ENCODE measurements at regions not wholly inside any gene's neighbourhood (a gene's known extent, or its start where the extent isn't known, plus 50 kb on each side); places are given as distances from the start of the nearest gene placed in this dataset.

DNA sequence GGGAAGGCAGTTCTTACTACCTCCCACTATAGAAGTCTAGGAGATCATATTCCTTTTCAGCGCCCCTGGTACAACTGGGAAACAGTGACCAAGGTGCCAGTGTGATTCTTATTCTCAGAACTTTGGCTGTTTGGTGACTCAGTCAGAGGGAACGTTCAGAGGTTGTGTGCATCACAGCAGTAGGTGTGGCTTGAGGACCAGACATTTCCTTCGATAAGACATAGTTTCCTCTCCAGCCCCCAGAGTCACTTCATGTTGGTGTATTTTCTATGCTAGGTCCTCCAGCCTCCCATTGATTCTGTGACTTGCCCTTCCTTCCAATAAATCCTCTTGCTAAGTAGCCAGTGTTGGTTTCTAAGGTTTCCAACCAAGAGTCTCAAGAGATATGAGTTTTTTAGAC, 171.9 kb upstream of the MPPED2 start:
- Histone ChIP-seq H3K4me3 (no peak overlapping the region), H3K27ac (no peak overlapping the region), H3K4me1 (no peaks in the 10 kb centered on the region), H3K27me3 (no peaks in the 10 kb centered on the region), H3K36me3 (no peaks in the 10 kb centered on the region), H3K9me3 (peaks cover 0 to 12% (median 9%) of the 10 kb centered on the region in 4 donors)
- intact Hi-C loops (cut with DNase I; ENCODE audit: low total_unique reads), result no loop called here
- no peak for DNase-seq
- 55 to 81% (median 67%) methylated on average over 3 of the region's 3 CpGs for WGBS, 5 donors
- TF ChIP-seq EP300 (IDR thresholded peaks at IDR 0.05), result no peak
- TF ChIP-seq, protein P1, sequence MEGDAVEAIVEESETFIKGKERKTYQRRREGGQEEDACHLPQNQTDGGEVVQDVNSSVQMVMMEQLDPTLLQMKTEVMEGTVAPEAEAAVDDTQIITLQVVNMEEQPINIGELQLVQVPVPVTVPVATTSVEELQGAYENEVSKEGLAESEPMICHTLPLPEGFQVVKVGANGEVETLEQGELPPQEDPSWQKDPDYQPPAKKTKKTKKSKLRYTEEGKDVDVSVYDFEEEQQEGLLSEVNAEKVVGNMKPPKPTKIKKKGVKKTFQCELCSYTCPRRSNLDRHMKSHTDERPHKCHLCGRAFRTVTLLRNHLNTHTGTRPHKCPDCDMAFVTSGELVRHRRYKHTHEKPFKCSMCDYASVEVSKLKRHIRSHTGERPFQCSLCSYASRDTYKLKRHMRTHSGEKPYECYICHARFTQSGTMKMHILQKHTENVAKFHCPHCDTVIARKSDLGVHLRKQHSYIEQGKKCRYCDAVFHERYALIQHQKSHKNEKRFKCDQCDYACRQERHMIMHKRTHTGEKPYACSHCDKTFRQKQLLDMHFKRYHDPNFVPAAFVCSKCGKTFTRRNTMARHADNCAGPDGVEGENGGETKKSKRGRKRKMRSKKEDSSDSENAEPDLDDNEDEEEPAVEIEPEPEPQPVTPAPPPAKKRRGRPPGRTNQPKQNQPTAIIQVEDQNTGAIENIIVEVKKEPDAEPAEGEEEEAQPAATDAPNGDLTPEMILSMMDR (IDR thresholded peaks at IDR 0.05), result no peak
- TF ChIP-seq POLR2AphosphoS5 (IDR thresholded peaks at IDR 0.05), result no peak
- TF ChIP-seq POLR2A (IDR thresholded peaks at IDR 0.05), result no peak

DNA sequence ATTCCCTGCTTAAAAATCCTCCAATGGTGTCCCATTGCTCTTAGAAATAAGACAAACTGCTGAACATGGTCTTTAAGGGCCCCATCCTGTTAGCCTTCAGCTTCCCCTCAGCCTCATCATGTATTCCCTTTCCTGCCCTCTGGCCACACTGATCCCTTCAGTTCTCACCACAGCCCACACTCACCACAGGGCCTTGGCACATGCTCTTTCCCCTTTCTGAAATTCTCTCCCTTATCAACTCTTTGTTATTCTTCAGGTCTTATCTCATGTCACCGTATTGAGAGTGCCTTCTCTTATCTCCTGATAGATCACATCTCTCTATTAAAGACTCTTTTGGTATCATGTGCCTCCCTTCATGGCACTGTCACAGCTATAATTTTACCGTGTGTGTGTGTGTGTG, 167.8 kb upstream of the MPPED2 start:
- no peak overlapping the region for H3K27ac ChIP-seq

DNA sequence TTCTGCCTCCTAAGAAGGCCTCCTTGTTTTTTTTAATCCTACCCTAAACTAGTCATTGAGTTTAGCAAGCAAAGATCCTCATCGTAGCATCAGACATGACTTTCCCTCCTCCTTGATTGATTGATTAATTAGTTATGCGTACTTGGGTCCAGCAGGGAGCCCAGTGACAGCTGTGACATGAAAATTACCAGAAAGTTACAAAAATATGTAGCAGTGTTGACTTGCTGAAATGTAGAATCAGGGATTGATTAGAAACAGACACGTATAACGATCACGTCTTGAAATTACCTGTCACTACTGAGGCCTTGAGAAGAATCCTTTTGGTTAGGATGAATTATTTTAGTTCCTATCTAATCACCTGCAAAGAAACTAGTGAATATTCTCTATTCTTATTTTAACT, 167.4 kb upstream of the MPPED2 start:
- Histone ChIP-seq H3K4me3 (no peak overlapping the region), H3K4me1 (no peaks in the 10 kb centered on the region), H3K27me3 (no peaks in the 10 kb centered on the region), H3K27ac (no peak overlapping the region), H3K9me3 (no peaks in the 10 kb centered on the region), H3K36me3 (no peaks in the 10 kb centered on the region)
- 87 to 94% (median 89%) methylated on average over 5 of the region's 5 CpGs for WGBS, 5 donors
- TF ChIP-seq, protein P1 (IDR thresholded peaks at IDR 0.05), result no peak
- TF ChIP-seq EP300 (IDR thresholded peaks at IDR 0.05) (no peak), POLR2AphosphoS5 (IDR thresholded peaks at IDR 0.05) (no peak), POLR2A (IDR thresholded peaks at IDR 0.05) (no peak)
- intact Hi-C loops (cut with DNase I; ENCODE audit: low total_unique reads), result no loop called here
- no peak for DNase-seq

More for the DNA sequence above, 167.8 kb upstream of the MPPED2 start:
- Histone ChIP-seq H3K4me3 (no peak overlapping the region), H3K36me3 (no peaks in the 10 kb centered on the region), H3K4me1 (no peaks in the 10 kb centered on the region), H3K9me3 (no peaks in the 10 kb centered on the region), H3K27me3 (no peaks in the 10 kb centered on the region)
- TF ChIP-seq POLR2A (IDR thresholded peaks at IDR 0.05) (no peak), EP300 (IDR thresholded peaks at IDR 0.05) (no peak), POLR2AphosphoS5 (IDR thresholded peaks at IDR 0.05) (no peak)
- TF ChIP-seq, protein P1 (IDR thresholded peaks at IDR 0.05), result no peak
- intact Hi-C loops (cut with DNase I; ENCODE audit: low total_unique reads), result no loop called here
- 30 to 50% (median 37%) methylated on average over 2 of the region's 2 CpGs for WGBS, 5 donors
- no peak for DNase-seq

DNA sequence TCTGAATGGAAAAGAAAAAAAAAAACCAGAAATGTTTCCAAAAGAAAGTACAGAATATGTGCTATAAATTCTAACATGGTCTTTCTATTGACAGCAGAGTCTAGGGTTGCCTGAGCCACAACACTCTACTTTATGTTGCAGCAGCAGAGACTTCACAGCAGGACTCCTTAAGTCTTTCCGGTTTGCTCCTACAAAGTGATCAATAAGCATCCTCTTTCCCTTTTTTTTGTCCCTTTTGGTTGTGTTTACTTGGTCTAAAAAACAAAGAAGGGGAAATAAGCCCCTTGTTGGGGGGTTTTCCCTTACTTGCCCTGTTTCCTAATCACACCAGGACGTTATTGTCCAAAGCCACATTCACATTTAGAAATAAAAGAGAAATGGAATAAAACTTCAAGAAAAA, 163.1 kb upstream of the MPPED2 start:
- no peaks in the 10 kb centered on the region for H3K9me3 ChIP-seq
- WGBS, 5 donors, result 38 to 50% (median 40%) methylated on average over 2 of the region's 2 CpGs
- no peaks in the 10 kb centered on the region for H3K36me3 ChIP-seq
- DNase-seq, result no peak
- no peak overlapping the region for H3K4me3 ChIP-seq
- intact Hi-C loops (cut with DNase I; ENCODE audit: low total_unique reads), result no loop called here
- no peaks in the 10 kb centered on the region for H3K4me1 ChIP-seq
- no peaks in the 10 kb centered on the region for H3K27me3 ChIP-seq
- no peak overlapping the region for H3K27ac ChIP-seq
- TF ChIP-seq POLR2A (IDR thresholded peaks at IDR 0.05) (no peak), POLR2AphosphoS5 (IDR thresholded peaks at IDR 0.05) (no peak), EP300 (IDR thresholded peaks at IDR 0.05) (no peak)
- TF ChIP-seq, protein P1 (IDR thresholded peaks at IDR 0.05), result no peak
